Esophagus squamous epithelium (tissue), 4 donors: ENCODE measurements at regions not wholly inside any gene's neighbourhood (a gene's known extent, or its start where the extent isn't known, plus 50 kb on each side); places are given as distances from the start of the nearest gene placed in this dataset.

Experiments used
- CTCF ChIP-seq, 6 experiments: fragments of 450-650 bp in 4 of 6; fragments of 200-600 bp in 2 of 6; sonication (generic) in 2 of 6; IDR thresholded peaks; one replicate each; pipeline ENCODE4 v1.5.1; 2016 to 2019; ENCODE audit warnings: antibody characterized with exemption in 6 of 6, mild to moderate bottlenecking in 4 of 6, moderate library complexity in 4 of 6
- POLR2A ChIP-seq, 4 donors: fragments of 450-650 bp; IDR thresholded peaks; one replicate each; pipeline ENCODE4 v1.6.1; 2017; ENCODE audit warnings: antibody characterized with exemption in 4 of 4, mild to moderate bottlenecking in 4 of 4, moderate library complexity in 3 of 4

- TF ChIP-seq CTCF (IDR thresholded peaks at IDR 0.05), result no peak
- TF ChIP-seq POLR2A (IDR thresholded peaks at IDR 0.05), result no peak
Measured at GRCh38 chr13:33628662-33629061, 189.3 kb upstream of the RFC3 start.
